ENCODE measurements at regions not wholly inside any gene's neighbourhood (a gene's known extent, or its start where the extent isn't known, plus 50 kb on each side); places are given as distances from the start of the nearest gene placed in this dataset.
"Not testable (repeated sequence)": the region's sequence is repeated elsewhere in the genome, so short reads cannot be mapped to it uniquely, and the experiment has no call there.

DNA sequence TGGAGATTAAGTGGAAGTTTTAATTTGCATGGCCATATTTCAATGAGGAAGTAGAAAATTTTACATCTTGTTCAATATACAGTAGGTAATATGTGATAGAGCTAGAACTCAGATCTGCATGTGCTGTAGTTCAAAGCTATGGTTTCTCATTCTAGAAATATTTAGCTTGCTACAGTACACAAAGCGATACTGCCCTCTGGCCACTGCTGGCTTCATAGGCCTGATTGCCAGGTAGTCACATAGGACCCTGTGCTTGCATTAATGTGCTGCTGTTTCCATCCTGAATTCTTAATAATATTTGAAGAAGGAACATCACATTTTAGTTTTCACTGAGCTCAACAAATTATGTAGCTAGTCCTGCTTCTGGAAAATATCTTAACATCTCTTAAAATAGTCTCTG, 87.0 kb downstream of the PLSCR2 start:
- no peak for DNase-seq (ENCODE audit: low spot score)

- DNase-seq (ENCODE audit: low spot score): no peak
Observed at GRCh38 chr3:146380046-146380445, 89.3 kb downstream of the PLSCR2 start.

DNA sequence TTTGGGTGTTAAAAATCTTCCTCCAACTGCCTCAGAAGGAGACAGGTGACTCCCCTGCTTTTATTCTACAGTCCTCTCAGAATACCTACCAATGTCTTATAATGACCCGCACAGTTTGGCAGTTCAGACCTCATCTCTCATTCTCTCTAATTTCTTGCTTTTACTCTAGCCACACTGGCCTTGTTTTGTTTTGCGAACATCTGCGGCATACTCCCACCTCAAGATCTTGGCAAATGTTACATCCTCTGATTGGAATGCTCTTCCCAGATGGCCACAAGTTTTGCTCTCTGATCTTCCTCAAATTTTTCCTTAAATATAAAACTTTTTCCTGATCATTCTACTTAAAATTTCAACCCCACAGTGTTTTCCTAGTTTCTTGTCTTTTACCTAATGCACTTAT, 94.1 kb downstream of the PLSCR2 start:
- no peak for DNase-seq (ENCODE audit: low spot score)

DNA sequence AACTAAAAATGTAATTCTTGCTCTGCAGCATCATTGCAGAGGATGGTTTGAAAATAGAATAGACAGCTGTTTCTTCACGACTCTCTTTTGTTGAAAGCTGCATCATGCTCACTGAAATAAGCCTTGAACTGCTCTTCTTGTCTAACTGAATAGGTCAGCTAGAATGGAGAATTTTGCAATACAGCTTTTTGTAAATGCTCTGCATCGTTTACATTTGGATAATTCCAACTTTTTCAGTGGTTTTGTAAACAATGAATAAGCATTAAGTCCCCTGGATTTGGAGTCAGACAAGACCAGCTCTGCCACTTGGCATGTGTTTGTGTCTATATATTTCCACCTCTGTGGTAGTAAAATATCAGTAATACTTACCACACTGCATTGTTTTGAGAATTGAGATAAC, 95.2 kb downstream of the PLSCR2 start:
- DNase-seq (ENCODE audit: low spot score): no peak

DNA sequence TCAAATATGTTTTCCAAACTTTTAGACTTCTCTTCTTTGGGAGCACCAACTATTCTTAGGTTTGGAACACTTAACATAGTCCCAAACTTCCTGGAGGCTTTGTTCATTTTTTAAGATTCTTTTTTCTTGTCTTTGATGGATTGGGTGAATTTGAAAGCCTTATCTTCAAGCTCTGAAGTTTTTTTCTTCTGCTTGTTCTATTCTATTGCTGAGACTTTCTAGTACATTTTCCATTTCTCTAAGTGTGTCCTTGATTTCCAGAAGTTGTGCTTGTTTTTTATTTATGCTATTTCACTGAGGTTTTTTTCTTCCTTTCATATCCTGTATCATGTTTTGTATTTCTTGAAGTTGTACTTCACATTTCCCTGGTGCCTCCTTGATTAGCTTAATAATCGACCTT, 97.5 kb downstream of the PLSCR2 start:
- no peak for DNase-seq (ENCODE audit: low spot score)

DNA sequence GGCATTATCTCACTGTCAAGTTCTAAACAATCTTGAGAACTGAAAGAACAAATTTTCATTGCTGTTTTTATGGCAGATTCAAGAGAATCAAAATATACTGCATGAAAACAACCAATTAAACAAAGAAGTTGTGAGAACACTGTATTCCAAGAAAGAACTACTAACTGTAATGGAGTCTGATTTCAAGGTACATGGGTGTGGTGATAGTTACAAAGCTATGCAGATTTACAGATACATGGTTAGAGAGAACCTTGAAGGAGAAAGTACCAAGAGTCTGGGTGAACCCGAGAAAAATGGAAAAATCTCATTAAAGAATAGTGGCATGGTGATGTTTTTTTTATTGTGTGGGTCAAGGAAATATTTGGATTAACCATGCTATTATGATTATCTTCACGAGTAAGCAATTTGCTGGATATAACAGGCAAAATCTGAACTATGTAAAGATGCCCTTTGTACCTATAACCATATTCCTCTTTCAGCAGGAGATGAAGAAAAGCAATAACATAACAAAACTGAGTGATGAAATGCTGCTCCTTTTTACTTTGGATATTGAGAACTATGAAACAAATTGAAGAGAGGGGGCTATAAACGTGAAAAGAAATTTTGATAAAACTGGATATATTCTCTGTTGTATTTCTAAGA, 100.4 kb downstream of the PLSCR2 start:
- no peak for DNase-seq (ENCODE audit: low spot score)

- no peak for DNase-seq (ENCODE audit: low spot score)
Observed at GRCh38 chr3:146359841-146360240, 108.9 kb upstream of the PLSCR4 start.

DNA sequence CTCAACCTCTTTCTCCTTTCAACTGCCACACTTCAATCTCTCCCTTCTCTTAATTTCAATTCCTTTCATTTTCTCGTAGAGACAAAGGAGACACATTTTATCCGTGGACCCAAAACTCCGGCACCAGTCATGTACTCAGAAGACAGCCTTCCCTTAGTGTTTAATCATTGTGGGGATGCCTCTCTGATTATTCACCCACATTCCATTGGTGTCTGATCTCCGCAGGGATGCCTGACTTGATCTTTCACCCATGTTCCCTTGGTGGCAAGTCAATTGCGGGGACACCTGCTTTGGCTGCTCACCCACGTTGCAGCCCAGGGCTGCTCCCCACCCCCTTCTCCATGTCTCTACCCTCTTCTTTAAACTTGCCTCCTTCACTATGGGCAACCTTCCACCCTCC, 103.5 kb upstream of the PLSCR4 start:
- DNase-seq (ENCODE audit: low spot score): not testable (repeated sequence)

GRCh38 chr3:146350852-146351251, 99.9 kb upstream of the PLSCR4 start:
- no peak for DNase-seq (ENCODE audit: low spot score)

DNA sequence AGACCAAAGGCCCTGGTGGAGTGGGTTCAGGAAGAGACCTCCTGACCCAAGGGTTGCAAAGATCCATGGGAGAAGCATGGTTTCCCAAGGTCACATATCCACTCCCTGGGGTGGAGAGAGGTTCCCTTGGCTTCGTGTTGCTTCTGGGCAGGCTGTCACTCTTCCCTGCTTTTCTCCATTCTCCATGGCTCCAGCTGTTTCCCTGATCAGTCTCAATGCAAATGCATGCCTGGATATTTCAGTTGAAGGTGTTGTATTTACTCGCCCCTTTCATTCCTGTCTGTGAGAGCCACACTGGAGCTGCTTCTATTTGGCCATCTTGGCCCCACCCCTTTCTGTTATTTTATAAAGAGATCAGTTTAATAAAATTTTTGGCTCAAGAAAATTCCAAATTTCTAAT, 95.0 kb upstream of the PLSCR4 start:
- DNase-seq (ENCODE audit: low spot score): no peak

DNA sequence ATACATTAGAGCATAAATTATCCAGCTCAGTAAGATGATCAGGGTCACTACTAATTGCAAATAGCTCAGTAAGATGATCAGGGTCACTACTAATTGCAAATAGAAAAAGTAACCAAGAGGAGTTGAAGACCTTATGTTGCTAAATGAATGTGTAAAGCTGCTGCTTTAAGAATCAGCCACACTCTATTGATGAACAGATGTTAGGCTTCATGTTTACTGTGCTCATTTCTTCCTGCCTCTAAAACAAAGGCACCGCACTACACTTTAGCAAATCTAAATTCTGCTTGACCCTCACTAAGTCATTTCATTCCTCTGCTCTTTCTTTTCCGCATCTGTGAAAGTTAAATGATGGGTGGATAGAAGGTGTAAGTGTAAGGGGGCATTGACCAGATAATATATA, 92.6 kb upstream of the PLSCR4 start:
- no peak for DNase-seq (ENCODE audit: low spot score)

- no peak for DNase-seq (ENCODE audit: low spot score)
Observed at GRCh38 chr3:146342989-146343388, 92.1 kb upstream of the PLSCR4 start.

DNA sequence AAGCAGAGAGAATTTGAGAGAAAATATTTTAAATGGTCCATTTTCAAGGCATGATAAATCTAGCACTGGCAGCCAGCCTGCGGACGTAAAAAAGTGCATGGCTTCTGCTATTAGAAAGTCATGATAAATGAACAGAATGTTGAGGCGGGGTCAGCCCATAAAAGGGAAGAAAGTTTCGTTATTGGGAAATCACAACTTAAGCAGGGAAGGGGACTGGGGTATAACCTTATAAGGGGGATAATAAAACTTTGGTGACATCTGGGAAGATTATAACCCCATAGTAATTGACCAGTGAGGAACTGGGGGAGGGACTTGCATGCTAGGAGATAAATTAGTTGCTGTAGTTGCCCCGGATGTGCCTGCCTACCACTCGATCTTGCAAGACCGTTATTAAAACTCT, 88.4 kb upstream of the PLSCR4 start:
- DNase-seq (ENCODE audit: low spot score): no peak

DNA sequence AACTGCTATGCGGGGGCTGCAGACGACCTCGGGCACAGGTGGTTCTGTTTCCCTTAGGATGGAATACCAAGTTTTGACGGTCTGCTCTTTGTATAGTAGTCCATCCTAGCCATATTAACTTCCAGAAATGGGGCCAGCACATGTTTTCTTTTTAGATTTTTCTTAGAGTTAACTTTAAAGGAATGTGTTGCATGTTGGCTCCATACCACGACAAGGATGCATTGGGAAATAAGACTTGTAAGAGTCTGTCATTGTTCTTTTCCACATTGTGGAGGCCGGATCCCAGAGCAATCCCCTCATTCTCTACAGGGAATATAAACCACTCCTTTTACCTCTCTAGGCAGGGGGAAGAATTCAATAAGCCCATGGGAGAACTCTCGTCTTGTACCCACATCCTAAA, 87.1 kb upstream of the PLSCR4 start:
- no peak for DNase-seq (ENCODE audit: low spot score)

DNA sequence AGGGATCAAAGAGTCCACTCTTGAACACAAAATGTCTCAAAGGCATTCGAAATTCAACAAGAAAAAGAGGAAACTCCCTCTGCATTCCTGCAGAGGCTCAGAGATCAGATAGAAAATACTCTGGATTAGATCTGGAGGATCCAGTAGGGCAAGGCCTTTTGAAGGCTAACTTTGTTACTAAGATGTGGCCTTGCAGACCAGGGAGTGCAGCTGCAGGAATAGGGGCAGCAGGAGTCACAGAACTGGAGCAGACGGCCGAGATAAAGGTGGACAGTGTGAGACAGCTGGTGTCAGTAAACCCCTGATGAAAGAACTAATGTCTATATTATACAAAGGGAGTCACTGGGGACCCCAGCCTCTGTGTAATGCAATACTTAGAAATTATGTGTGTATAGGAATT, 84.5 kb upstream of the PLSCR4 start:
- no peak for DNase-seq (ENCODE audit: low spot score)

DNA sequence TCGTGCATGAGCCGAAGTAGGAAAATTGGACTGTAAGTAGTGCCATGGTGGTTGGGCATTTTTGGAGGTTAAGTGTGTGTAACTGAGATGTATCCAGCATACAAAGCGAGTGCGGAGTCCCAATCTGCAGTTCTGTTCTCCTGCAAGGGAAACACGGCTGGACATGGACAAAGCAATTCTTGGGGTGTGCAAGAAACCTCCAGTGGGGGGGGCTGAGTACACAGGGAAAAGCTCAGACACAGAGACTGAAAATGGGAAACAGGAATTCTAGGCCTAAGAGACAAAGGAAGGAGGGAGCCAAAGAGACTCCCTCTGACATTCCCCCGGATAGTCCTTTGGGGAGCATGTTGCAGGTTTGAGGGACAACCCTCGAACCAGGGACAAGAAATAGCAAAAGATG, 83.2 kb upstream of the PLSCR4 start:
- DNase-seq (ENCODE audit: low spot score): peak; percentile 10

GRCh38 chr3:146331967-146332366, 81.1 kb upstream of the PLSCR4 start:
- DNase-seq (ENCODE audit: low spot score): no peak

DNA sequence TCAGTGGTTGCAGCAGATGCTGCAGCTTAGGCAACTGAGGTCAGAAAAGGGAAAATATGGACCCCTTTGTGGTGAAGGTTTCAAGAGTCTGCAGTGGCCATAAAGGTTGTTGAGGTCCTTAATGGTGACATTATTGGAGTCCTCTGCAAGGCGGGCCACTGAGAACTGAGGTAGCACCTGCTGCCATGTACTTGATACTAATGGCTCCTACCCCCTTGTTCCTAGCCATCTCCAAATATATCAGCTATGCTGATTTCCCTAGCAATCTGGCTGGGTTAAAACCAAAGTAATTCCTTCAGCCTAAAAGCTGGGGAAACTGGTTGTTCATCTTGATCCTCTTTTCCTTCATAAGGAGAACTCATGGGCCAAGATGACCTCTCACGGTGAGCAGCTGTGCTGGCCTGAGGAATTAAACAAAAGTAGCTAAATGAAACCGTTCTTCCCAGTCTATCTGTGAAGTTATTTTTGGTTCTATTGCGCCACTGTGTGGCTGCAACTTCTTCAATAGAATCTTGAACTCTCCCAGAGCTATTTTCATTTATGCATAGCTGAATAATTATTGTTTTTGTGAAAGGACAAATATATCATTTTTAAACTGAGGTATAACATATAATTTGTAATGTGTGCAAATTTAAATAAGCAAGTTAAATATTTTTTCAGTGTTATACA, 76.1 kb upstream of the PLSCR4 start:
- DNase-seq (ENCODE audit: low spot score): peak; percentile 44

- DNase-seq (ENCODE audit: low spot score): no peak
Observed at GRCh38 chr3:146325170-146325569, 74.3 kb upstream of the PLSCR4 start.

- DNase-seq (ENCODE audit: low spot score): no peak
Observed at GRCh38 chr3:146322216-146322817, 71.4 kb upstream of the PLSCR4 start.

DNA sequence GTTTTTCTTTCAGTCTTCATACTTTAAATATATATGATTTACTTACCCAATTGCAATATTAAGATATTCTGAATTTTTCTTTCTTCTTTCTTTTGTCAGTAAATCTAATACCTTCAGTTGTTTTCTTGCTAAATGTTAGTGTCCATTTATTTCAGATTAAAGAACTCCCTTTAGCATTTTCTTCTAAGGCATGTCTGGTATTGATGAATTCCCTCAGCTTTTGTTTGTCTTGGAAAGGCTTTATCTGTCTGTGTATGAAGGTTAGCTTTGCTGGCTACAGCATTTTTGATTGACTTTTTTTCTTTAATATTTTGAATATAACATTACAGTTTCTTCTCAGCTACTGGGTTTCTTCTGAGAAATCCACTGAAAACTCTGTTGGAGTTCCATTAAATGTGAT, 64.0 kb upstream of the PLSCR4 start:
- DNase-seq (ENCODE audit: low spot score): no peak

DNA sequence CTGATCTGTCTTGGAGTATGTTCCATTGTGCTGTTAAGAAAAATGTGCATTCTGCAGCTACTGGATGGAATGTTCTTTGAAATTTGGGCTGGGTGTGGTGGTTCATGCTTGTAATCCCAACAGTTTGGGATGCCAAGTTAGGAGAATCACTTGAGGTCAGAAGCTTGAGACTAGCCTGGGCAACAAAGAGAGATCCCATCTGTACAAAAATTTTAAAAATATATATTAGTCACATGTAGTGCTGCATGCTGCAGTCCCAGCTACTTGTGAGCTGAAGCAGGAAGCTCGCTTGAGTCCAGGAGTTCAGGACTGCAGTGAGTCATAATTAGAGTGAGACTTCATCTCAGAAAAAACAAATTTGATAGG, 62.8 kb upstream of the PLSCR4 start:
- peak; percentile 70 for DNase-seq (ENCODE audit: low spot score)

DNA sequence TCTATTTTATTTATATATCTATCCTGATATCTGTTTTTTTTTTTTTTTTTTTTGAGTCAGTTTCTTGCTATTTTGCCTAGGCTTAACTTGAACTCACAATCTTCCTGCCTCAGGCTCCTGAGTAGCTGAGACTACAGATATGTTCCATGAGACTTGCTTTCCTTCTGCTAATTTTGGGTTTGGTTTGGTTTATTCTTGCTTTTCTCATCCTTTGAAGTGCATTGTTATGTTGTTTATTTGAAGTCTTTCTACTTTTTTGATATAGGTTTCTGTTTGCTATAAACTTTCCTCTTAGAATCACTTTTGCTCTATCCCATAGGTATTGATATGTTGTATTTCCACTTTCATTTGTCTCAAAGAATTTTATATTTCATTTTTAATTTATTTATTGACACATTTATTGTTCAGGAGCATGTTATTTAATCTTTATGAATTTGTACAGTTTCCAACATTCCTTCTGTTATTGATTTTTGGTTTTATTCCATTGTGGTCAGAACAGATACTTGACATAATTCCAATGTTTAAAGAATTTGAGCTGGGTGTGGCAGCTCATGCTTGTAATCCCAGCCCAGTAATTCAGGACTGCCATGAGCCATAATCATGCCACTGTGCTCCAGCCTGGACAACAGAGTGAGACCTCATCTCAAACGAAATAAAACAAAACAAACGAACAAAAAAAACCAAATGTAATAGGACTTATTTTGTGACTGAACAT, 62.3 kb upstream of the PLSCR4 start:
- no peak for DNase-seq (ENCODE audit: low spot score)

Measured in kidney capillary endothelial cell (primary cell).